ENCODE measurements at regions not wholly inside any gene's neighbourhood (a gene's known extent, or its start where the extent isn't known, plus 50 kb on each side); places are given as distances from the start of the nearest gene placed in this dataset.

DNA sequence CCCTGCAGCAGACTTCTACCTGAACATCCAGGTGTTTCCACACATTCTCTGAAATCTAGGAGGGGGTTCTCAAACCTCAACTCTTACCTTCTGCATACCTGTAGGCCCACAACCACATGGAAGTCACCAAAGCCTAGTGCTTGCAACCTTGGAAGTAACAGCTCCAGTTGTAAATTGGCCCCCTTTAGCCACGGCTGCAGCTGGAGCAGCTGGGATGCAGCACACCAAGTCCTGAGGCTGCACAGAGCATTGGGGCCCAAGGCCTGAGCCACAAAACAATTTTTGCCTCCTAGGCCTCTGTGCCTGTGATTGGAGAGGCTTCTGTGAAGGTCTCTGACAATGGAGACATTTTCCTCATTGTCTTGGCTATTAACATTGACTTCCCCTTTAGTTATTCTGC lies 772.4 kb upstream of the INTU start:
- TF ChIP-seq MYC (IDR thresholded peaks at IDR 0.05; ENCODE audit: low read depth, low read length) (no peak), EZH2 (IDR thresholded peaks at IDR 0.05; ENCODE audit: borderline replicate concordance, low read depth, low read length, severe bottlenecking) (no peak), JUN (IDR thresholded peaks at IDR 0.05; ENCODE audit: borderline replicate concordance, insufficient read depth, insufficient read length, low read depth) (no peak), GATA2 (IDR thresholded peaks at IDR 0.05; ENCODE audit: insufficient read depth, insufficient read length, low read depth, low read length) (no peak), POLR2A (IDR thresholded peaks at IDR 0.05; ENCODE audit: low read depth, low read length) (no peak), POLR2AphosphoS5 (IDR thresholded peaks at IDR 0.05; ENCODE audit: insufficient read depth, low read depth, low read length) (no peak), FOS (IDR thresholded peaks at IDR 0.05; ENCODE audit: borderline replicate concordance, insufficient read depth, low read length) (no peak)
- TF ChIP-seq, protein P1, sequence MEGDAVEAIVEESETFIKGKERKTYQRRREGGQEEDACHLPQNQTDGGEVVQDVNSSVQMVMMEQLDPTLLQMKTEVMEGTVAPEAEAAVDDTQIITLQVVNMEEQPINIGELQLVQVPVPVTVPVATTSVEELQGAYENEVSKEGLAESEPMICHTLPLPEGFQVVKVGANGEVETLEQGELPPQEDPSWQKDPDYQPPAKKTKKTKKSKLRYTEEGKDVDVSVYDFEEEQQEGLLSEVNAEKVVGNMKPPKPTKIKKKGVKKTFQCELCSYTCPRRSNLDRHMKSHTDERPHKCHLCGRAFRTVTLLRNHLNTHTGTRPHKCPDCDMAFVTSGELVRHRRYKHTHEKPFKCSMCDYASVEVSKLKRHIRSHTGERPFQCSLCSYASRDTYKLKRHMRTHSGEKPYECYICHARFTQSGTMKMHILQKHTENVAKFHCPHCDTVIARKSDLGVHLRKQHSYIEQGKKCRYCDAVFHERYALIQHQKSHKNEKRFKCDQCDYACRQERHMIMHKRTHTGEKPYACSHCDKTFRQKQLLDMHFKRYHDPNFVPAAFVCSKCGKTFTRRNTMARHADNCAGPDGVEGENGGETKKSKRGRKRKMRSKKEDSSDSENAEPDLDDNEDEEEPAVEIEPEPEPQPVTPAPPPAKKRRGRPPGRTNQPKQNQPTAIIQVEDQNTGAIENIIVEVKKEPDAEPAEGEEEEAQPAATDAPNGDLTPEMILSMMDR (IDR thresholded peaks at IDR 0.05; ENCODE audit: extremely low read depth in 1 of 2, insufficient read depth in 1 of 2, low read depth in 1 of 2, low read length in 2 of 2), result no peak
- TF ChIP-seq, protein P2, sequence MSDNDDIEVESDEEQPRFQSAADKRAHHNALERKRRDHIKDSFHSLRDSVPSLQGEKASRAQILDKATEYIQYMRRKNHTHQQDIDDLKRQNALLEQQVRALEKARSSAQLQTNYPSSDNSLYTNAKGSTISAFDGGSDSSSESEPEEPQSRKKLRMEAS (IDR thresholded peaks at IDR 0.05; ENCODE audit: insufficient read depth, insufficient read length), result no peak
- Histone ChIP-seq H3K9me1 (replicated peaks; ENCODE audit: control insufficient read depth, extremely low read depth, insufficient read depth, low read length) (no peaks in the 10 kb centered on the region), H3K27ac (ENCODE audit: insufficient read depth, low read depth, low read length) (no peak overlapping the region), H3K4me1 (ENCODE audit: control insufficient read depth, extremely low read depth, insufficient read depth, low read length) (no peaks in the 10 kb centered on the region), H3K36me3 (ENCODE audit: control insufficient read depth in 2 of 2, extremely low read depth in 1 of 2, insufficient read depth in 2 of 2, low read length in 2 of 2) (no peaks in the 10 kb centered on the region), H3K9ac (replicated peaks; ENCODE audit: extremely low read depth, insufficient read depth, low read length) (no peak overlapping the region), H3K4me2 (ENCODE audit: insufficient read depth, low read length) (no peak overlapping the region), H3K9me3 (replicated peaks; ENCODE audit: control insufficient read depth, insufficient read depth, low read length) (no peaks in the 10 kb centered on the region), H3K79me2 (ENCODE audit: control insufficient read depth, insufficient read depth, low read length) (no peaks in the 10 kb centered on the region), H4K20me1 (replicated peaks; ENCODE audit: control insufficient read depth, extremely low read depth, insufficient read depth, low read length) (no peaks in the 10 kb centered on the region), H3K4me3 (replicated peaks in 1 of 3; ENCODE audit: insufficient read depth in 1 of 3, low read depth in 1 of 3, low read length in 3 of 3) (no peak overlapping the region), H3K27me3 (ENCODE audit: control insufficient read depth in 2 of 2, insufficient read depth in 2 of 2, low read length in 2 of 2) (no peaks in the 10 kb centered on the region), H2AFZ (ENCODE audit: low read depth, low read length) (no peak overlapping the region)
- CTCF ChIA-PET, result no interaction called here
- intact Hi-C loops (cut with micrococcal nuclease), result no loop called here
- POLR2A ChIA-PET, result no interaction called here
- FAIRE-seq (no peak), DNase-seq (ENCODE audit: low read depth, low spot score) (no peak)
- BruUV-seq (replicated peaks), result no TSS peak
- dilution Hi-C loops (cut with MboI; ENCODE audit: extremely low pct_ligation_motif_present, low sequenced_read_pairs), result no loop called here
